ENCODE measurements at regions not wholly inside any gene's neighbourhood (a gene's known extent, or its start where the extent isn't known, plus 50 kb on each side); places are given as distances from the start of the nearest gene placed in this dataset.
"Not testable (repeated sequence)": the region's sequence is repeated elsewhere in the genome, so short reads cannot be mapped to it uniquely, and the experiment has no call there.

DNA sequence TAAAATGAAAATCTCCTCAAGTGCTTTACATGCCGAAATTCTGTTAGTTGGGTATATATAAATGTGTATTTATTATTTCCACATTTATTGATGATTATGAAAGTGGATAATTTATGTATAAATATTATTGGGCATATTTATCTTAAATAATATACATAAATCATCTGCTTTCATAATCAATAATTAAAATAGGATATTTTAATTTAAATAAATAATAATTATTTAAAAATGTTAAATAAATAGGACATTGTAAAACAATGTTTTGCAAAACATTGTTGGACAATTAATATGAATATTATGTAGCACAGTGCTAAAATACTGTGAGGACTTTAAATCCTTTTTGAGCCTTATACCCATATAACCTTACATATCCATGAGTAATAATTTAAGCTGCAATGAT, 786.5 kb upstream of the CITED2 start:
- 75 to 93% methylated on average over 1 of the region's 1 CpG for WGBS, 2 donors (ENCODE audit: low coverage in 1 of 2)

DNA sequence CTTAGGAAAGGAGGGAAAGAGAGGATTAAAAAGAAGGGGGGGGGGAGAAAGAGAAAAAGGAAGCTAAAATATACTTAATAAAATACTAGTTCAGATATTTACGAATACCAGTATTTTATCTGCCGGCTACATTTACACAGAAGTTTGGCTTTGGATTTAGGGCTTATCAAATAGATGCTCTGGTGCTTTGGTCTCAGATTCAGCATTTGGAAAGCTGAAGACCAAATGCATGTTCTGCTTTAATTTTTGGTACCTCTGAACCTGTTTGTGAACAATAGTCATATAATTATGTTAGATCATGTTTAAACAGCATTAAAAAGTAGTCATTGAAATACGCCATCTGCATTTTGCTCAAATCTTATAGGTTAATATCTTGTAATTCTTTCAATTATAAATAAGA, 786.0 kb upstream of the CITED2 start:
- no peak for ATAC-seq
- WGBS, 2 donors (ENCODE audit: low coverage in 1 of 2): 90 to 97% methylated on average over 3 of the region's 3 CpGs
- TF ChIP-seq EP300 (IDR thresholded peaks at IDR 0.05): no peak

More for the DNA sequence above, 786.5 kb upstream of the CITED2 start:
- H3K4me3 ChIP-seq: no peak overlapping the region
- no peak for ATAC-seq
- H3K4me1 ChIP-seq: no peaks in the 10 kb centered on the region
- H3K36me3 ChIP-seq: no peaks in the 10 kb centered on the region
- H3K27ac ChIP-seq: no peak overlapping the region
- TF ChIP-seq EP300 (IDR thresholded peaks at IDR 0.05) (no peak), POLR2A (IDR thresholded peaks at IDR 0.05) (no peak), POLR2AphosphoS5 (IDR thresholded peaks at IDR 0.05) (no peak)
- TF ChIP-seq, protein P1, sequence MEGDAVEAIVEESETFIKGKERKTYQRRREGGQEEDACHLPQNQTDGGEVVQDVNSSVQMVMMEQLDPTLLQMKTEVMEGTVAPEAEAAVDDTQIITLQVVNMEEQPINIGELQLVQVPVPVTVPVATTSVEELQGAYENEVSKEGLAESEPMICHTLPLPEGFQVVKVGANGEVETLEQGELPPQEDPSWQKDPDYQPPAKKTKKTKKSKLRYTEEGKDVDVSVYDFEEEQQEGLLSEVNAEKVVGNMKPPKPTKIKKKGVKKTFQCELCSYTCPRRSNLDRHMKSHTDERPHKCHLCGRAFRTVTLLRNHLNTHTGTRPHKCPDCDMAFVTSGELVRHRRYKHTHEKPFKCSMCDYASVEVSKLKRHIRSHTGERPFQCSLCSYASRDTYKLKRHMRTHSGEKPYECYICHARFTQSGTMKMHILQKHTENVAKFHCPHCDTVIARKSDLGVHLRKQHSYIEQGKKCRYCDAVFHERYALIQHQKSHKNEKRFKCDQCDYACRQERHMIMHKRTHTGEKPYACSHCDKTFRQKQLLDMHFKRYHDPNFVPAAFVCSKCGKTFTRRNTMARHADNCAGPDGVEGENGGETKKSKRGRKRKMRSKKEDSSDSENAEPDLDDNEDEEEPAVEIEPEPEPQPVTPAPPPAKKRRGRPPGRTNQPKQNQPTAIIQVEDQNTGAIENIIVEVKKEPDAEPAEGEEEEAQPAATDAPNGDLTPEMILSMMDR (IDR thresholded peaks at IDR 0.05): no peak
- H3K9me3 ChIP-seq: no peaks in the 10 kb centered on the region
- no peaks in the 10 kb centered on the region for H3K27me3 ChIP-seq

DNA sequence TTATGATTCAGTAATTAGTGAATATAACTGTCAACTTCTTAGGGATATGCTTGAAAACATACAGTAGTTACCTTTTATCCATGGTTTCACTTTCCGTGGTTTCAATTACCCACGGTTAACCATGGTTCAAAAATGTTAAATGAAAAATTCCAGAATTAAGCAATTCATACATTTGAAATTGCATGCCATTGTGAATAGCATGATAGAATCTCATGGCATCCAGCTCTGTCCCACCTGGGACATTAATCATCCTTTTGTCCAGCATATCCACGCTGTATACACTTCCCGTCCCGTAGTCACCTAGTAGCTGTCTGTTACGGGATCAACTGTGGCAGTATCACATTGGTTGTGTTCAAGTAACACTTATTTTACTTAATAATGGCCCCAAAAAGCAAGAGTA, 781.7 kb upstream of the CITED2 start:
- Histone ChIP-seq H3K9me3 (no peaks in the 10 kb centered on the region), H3K36me3 (no peaks in the 10 kb centered on the region), H3K4me1 (no peaks in the 10 kb centered on the region), H3K27ac (no peak overlapping the region), H3K27me3 (no peaks in the 10 kb centered on the region), H3K4me3 (no peak overlapping the region)
- WGBS, 2 donors (ENCODE audit: low coverage in 1 of 2): 90 to 97% methylated on average over 6 of the region's 6 CpGs
- no peak for TF ChIP-seq EP300 (IDR thresholded peaks at IDR 0.05)
- TF ChIP-seq, protein P1 (IDR thresholded peaks at IDR 0.05): no peak
- no peak for TF ChIP-seq POLR2AphosphoS5 (IDR thresholded peaks at IDR 0.05)
- TF ChIP-seq POLR2A (IDR thresholded peaks at IDR 0.05): no peak
- ATAC-seq: no peak

More for the DNA sequence above, 786.0 kb upstream of the CITED2 start:
- Histone ChIP-seq H3K4me1 (no peaks in the 10 kb centered on the region), H3K27me3 (no peaks in the 10 kb centered on the region), H3K9me3 (no peaks in the 10 kb centered on the region), H3K27ac (no peak overlapping the region), H3K36me3 (no peaks in the 10 kb centered on the region), H3K4me3 (no peak overlapping the region)

DNA sequence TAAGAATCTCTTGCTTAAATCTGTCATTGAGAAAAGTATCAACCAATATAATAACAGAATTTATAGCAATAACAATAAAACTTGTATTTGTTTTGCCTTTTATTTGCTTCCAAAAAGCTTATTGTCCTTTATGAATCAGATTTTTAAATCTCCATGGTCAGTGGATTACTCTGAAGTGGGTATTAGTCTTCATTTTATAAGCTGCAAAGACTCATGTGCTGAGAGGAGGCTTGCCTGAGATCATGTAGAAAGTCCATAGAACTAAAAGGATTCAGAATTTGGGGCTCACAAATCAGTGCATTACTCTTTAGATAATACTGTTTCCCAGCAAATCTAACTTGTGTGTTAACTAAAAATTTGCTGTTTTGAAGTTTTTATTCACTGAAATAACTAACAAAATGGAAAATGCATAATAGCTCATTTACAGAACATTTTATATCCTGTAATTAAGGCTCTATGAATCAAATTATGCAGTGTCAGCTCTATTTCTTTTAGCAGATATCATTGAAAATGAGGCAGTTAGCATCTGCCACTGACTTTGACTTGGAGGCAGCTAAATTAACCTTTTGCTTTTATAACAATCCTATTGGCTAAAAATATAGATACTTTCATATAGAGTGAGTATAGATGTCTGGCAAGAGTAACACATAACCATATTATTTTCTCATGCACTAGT, 781.1 kb upstream of the CITED2 start:
- no peaks in the 10 kb centered on the region for H3K36me3 ChIP-seq
- no peak overlapping the region for H3K27ac ChIP-seq
- H3K4me3 ChIP-seq: no peak overlapping the region
- TF ChIP-seq, protein P1 (IDR thresholded peaks at IDR 0.05): no peak
- TF ChIP-seq POLR2A (IDR thresholded peaks at IDR 0.05): no peak
- TF ChIP-seq POLR2AphosphoS5 (IDR thresholded peaks at IDR 0.05): no peak
- TF ChIP-seq EP300 (IDR thresholded peaks at IDR 0.05): no peak
- H3K27me3 ChIP-seq: no peaks in the 10 kb centered on the region
- ATAC-seq: no peak
- H3K4me1 ChIP-seq: no peaks in the 10 kb centered on the region
- no peaks in the 10 kb centered on the region for H3K9me3 ChIP-seq

DNA sequence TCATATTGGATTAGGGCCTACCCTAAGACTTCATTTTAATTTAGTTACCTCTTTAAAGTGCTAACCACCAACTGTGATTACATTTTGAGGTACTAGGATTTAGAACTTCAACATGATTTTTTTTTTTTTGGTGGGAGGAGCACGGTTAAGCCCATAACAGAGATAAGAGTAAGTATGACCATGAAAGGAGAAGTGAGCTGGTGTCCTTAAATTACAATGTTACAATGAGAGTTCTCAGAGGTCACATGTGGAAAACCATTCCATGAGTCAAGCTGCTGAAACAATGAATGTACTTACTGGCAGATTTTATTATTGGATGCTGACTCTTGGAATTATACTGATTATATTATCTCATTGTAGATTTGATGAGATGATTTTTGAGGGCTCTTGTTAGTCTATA, 779.3 kb upstream of the CITED2 start:
- Histone ChIP-seq H3K9me3 (no peaks in the 10 kb centered on the region), H3K27ac (no peak overlapping the region), H3K4me3 (no peak overlapping the region), H3K27me3 (no peaks in the 10 kb centered on the region), H3K4me1 (no peaks in the 10 kb centered on the region), H3K36me3 (no peaks in the 10 kb centered on the region)
- no peak for TF ChIP-seq POLR2AphosphoS5 (IDR thresholded peaks at IDR 0.05)
- TF ChIP-seq, protein P1 (IDR thresholded peaks at IDR 0.05): no peak
- no peak for TF ChIP-seq EP300 (IDR thresholded peaks at IDR 0.05)
- no peak for TF ChIP-seq POLR2A (IDR thresholded peaks at IDR 0.05)
- no peak for ATAC-seq
- WGBS, 2 donors (ENCODE audit: low coverage in 1 of 2): 77 to 100% methylated on average over 1 of the region's 1 CpG

DNA sequence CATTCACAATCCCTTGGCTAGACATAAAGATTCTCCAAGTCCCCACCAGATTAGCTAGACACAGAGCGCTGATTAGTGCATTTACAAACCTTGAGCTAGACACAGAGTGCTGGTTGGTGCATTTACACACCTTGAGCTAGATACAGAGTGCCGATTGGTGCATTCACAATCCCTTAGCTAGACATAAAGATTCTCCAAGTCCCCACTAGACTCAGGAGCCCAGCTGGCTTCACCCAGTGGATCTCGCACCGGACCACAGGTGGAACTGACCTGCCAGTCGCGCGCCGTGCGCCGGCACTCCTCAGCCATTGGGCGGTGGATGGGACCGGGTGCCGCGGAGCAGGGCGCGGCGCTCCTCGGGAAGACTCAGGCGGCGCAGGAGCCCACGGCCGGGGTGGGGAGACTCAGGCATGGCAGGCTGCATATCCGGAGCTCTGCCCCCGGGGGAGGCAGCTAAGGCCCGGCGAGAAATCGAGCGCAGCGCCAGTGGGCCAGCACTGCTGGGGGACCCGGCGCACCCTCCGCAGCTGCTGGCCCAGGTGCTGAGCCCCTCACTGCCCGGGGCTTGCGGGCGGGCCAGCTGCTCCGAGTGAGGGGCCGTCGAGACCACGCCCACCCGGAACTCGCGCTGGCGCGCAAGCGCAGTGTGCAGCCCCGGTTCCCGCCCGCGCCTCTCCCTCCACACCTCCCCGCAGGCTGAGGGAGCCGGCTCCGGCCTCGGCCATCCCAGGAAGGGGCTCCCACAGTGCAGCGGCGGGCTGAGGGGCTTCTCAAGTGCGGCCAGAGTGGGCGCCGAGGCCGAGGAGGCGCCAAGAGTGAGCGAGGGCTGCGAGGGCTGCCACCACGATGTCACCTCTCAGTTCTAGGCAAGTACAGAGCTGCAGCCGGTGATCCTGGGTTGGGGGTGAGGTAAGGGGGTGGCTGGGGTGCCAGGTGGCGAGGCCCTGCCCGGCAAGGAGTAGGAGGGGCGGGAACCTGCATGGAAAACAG, 773.7 kb upstream of the CITED2 start:
- not testable (repeated sequence) for H3K4me3 ChIP-seq, H3K36me3 ChIP-seq, H3K4me1 ChIP-seq, H3K9me3 ChIP-seq, H3K27me3 ChIP-seq, H3K27ac ChIP-seq, ATAC-seq
- WGBS, 2 donors (ENCODE audit: low coverage in 1 of 2): 100% methylated on average over 1 of the region's 67 CpGs; no CpG with 5 or more reads in 1 of the 2 donors
